ENCODE measurements at regions not wholly inside any gene's neighbourhood (a gene's known extent, or its start where the extent isn't known, plus 50 kb on each side); places are given as distances from the start of the nearest gene placed in this dataset.

DNA sequence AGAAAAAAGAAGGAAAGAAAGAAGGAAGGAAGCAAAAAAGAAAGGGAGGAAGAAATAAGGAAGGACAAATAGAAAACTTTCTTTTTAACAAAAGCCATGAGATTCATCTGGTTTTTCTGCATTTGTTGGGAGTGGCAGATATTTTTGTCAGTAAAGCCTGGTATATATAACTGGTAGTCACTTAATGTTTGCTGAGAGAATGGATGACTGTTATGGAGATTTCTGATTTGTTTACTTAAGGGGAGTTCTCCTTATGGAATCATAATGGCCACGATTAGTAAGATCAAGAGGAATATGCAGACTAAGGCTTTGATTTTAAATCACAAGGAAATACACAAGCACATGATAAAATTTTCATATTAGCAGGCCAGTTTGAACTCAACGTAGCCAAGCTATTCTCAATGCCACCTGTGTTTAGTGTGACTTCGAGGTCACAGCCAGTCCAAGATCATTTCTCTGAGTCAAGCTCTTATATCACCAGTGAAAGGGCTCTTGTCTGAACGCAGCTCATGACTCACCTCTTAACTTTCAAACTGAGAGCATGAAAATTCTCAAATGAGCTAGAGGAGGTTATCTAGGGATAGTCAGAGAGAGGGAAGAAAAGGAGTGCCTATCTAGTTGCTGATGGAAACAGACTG, 445.1 kb upstream of the ZMIZ1 start:
- TF ChIP-seq, protein P1, sequence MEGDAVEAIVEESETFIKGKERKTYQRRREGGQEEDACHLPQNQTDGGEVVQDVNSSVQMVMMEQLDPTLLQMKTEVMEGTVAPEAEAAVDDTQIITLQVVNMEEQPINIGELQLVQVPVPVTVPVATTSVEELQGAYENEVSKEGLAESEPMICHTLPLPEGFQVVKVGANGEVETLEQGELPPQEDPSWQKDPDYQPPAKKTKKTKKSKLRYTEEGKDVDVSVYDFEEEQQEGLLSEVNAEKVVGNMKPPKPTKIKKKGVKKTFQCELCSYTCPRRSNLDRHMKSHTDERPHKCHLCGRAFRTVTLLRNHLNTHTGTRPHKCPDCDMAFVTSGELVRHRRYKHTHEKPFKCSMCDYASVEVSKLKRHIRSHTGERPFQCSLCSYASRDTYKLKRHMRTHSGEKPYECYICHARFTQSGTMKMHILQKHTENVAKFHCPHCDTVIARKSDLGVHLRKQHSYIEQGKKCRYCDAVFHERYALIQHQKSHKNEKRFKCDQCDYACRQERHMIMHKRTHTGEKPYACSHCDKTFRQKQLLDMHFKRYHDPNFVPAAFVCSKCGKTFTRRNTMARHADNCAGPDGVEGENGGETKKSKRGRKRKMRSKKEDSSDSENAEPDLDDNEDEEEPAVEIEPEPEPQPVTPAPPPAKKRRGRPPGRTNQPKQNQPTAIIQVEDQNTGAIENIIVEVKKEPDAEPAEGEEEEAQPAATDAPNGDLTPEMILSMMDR (IDR thresholded peaks at IDR 0.05 in 2 of 3, conservative IDR thresholded peaks at IDR 0.05 in 1 of 3; ENCODE audit: borderline replicate concordance in 1 of 3, insufficient read depth in 1 of 3, low read depth in 2 of 3, low read length in 2 of 3): no peak
- TF ChIP-seq CEBPB (IDR thresholded peaks at IDR 0.05; ENCODE audit: low read depth): no peak

Measured in HCT116 (cell line).